Panc1 (cell line): ENCODE measurements at regions not wholly inside any gene's neighbourhood (a gene's known extent, or its start where the extent isn't known, plus 50 kb on each side); places are given as distances from the start of the nearest gene placed in this dataset.
"Not testable (repeated sequence)": the region's sequence is repeated elsewhere in the genome, so short reads cannot be mapped to it uniquely, and the experiment has no call there.

Experiments
- CTCF ChIP-seq: fragments of 450-650 bp; IDR thresholded peaks from 2 replicates; pipeline ENCODE4 v1.5.1; 2017; ENCODE audit warnings: mild to moderate bottlenecking
- POLR2AphosphoS5 ChIP-seq: IDR thresholded peaks from 2 replicates; pipeline ENCODE4 v1.6.1; 2012; ENCODE audit warnings: mild to moderate bottlenecking, low read depth, low read length, moderate library complexity
- REST ChIP-seq, 2 experiments: IDR thresholded peaks; 2 replicates each; pipeline ENCODE4 v1.6.1; 2011 to 2012; ENCODE audit warnings: low read depth in 2 of 2, control low read depth in 1 of 2, low read length in 1 of 2, mild to moderate bottlenecking in 1 of 2, moderate library complexity in 1 of 2; ENCODE audit not compliant: insufficient read depth in 1 of 2
- SIN3A ChIP-seq: IDR thresholded peaks from 2 replicates; pipeline ENCODE4 v1.6.1; 2012; ENCODE audit warnings: low read depth, mild to moderate bottlenecking, low read length, moderate library complexity, borderline replicate concordance; ENCODE audit not compliant: insufficient read depth
- TCF7L2 ChIP-seq: IDR thresholded peaks from 2 replicates; pipeline ENCODE4 v1.6.1; 2011; ENCODE audit warnings: mild to moderate bottlenecking, low read depth, low read length, inconsistent platforms

- not testable (repeated sequence) for TF ChIP-seq CTCF; POLR2AphosphoS5; REST (IDR thresholded peaks at IDR 0.05; ENCODE audit: insufficient read depth in 1 of 2, low read depth in 2 of 2, low read length in 1 of 2); TCF7L2; SIN3A
Measured at GRCh38 chr2:53586733-53587612, 180.6 kb upstream of the CHAC2 start.
